GM23338 (cell line): ENCODE measurements at regions not wholly inside any gene's neighbourhood (a gene's known extent, or its start where the extent isn't known, plus 50 kb on each side); places are given as distances from the start of the nearest gene placed in this dataset.
A peak's percentile ranks its signal among the peaks of the same experiment; 100 is the strongest.

Experiments used
- ATAC-seq: fragments of 200-7000 bp; cut with Tn5 transposase; 3 replicates; pipeline ENCODE4 v1.9.1; 2020
- DNase-seq: peaks from one replicate; pipeline ENCODE4 v3.0.0-alpha.2; 2015; ENCODE audit warnings: low spot score
- H2AFZ ChIP-seq: fragments of 200-600 bp; sonication (generic); 2 replicates; pipeline ENCODE4 v1.8.0; 2016; ENCODE audit warnings: antibody characterized with exemption, mild to moderate bottlenecking, moderate library complexity
- H3F3A ChIP-seq: fragments of 200-600 bp; sonication (generic); replicated peaks from 2 replicates; pipeline ENCODE4 v1.8.0; 2017; ENCODE audit warnings: antibody characterized with exemption, mixed run types, low read depth
- H3K27ac ChIP-seq: fragments of 200-600 bp; sonication (generic); 2 replicates; pipeline ENCODE4 v1.6.1; 2016; ENCODE audit warnings: low read depth
- H3K27me3 ChIP-seq: fragments of 200-600 bp; sonication (generic); 2 replicates; pipeline ENCODE4 v1.8.0; 2016; ENCODE audit warnings: mild to moderate bottlenecking, mixed run types, moderate library complexity; ENCODE audit not compliant: insufficient read depth
- H3K36me3 ChIP-seq: fragments of 200-600 bp; sonication (generic); 2 replicates; pipeline ENCODE4 v1.8.0; 2016; ENCODE audit warnings: mild to moderate bottlenecking; ENCODE audit not compliant: insufficient read depth
- H3K4me1 ChIP-seq: fragments of 200-600 bp; sonication (generic); 2 replicates; pipeline ENCODE4 v1.8.0; 2016; ENCODE audit warnings: mild to moderate bottlenecking, moderate library complexity; ENCODE audit not compliant: insufficient read depth
- H3K4me2 ChIP-seq: fragments of 200-600 bp; sonication (generic); 2 replicates; pipeline ENCODE4 v1.7.1; 2017; ENCODE audit warnings: mixed run types
- H3K4me3 ChIP-seq: fragments of 200-600 bp; sonication (generic); 2 replicates; pipeline ENCODE4 v1.6.1; 2016; ENCODE audit warnings: mixed run types
- H3K79me2 ChIP-seq: fragments of 200-600 bp; sonication (generic); replicated peaks from 2 replicates; pipeline ENCODE4 v1.8.0; 2017; ENCODE audit warnings: mild to moderate bottlenecking; ENCODE audit not compliant: insufficient read depth
- H3K9me2 ChIP-seq: fragments of 200-600 bp; sonication (generic); 2 replicates; pipeline ENCODE4 v1.8.0; 2017; ENCODE audit not compliant: insufficient read depth
- H4K20me1 ChIP-seq: fragments of 200-600 bp; sonication (generic); replicated peaks from 2 replicates; pipeline ENCODE4 v1.8.0; 2017; ENCODE audit warnings: mild to moderate bottlenecking; ENCODE audit not compliant: insufficient read depth
- H3K27ac Mint-ChIP-seq: 2 replicates; pipeline ENCODE4 v1.8.0; 2020; ENCODE audit warnings: inconsistent platforms, mild to moderate bottlenecking, moderate library complexity, mixed read lengths
- H3K27me3 Mint-ChIP-seq: 3 replicates; pipeline ENCODE4 v1.8.0; 2022; ENCODE audit warnings: low read depth, mild to moderate bottlenecking, moderate library complexity, mixed read lengths, inconsistent platforms; ENCODE audit not compliant: insufficient read depth, poor library complexity
- H3K36me3 Mint-ChIP-seq: 3 replicates; pipeline ENCODE4 v1.8.0; 2021; ENCODE audit warnings: low read depth, mild to moderate bottlenecking, inconsistent platforms, moderate library complexity, mixed read lengths
- H3K4me1 Mint-ChIP-seq: 3 replicates; pipeline ENCODE4 v1.8.0; 2020; ENCODE audit warnings: mild to moderate bottlenecking, inconsistent platforms, mixed read lengths
- H3K4me3 Mint-ChIP-seq: 3 replicates; pipeline ENCODE4 v1.8.0; 2021; ENCODE audit warnings: moderate library complexity, mild to moderate bottlenecking, inconsistent platforms, mixed read lengths
- H3K9me3 Mint-ChIP-seq: 3 replicates; pipeline ENCODE4 v1.8.0; 2020; ENCODE audit warnings: moderate library complexity, mild to moderate bottlenecking, inconsistent platforms, mixed read lengths
- EZH2 ChIP-seq: fragments of 200-600 bp; sonication (generic); IDR thresholded peaks from one replicate; pipeline ENCODE4 v1.8.0; 2017; ENCODE audit warnings: antibody characterized with exemption, mild to moderate bottlenecking, low read depth; ENCODE audit not compliant: unreplicated experiment
- EZH2phosphoT487 ChIP-seq: fragments of 200-600 bp; sonication (generic); IDR thresholded peaks from one replicate; pipeline ENCODE4 v1.8.1; 2018; ENCODE audit warnings: antibody characterized with exemption; ENCODE audit not compliant: unreplicated experiment
- JUNB ChIP-seq: IDR thresholded peaks from one replicate; pipeline ENCODE4 v1.6.1; 2016; ENCODE audit warnings: antibody characterized with exemption; ENCODE audit not compliant: unreplicated experiment
- NANOG ChIP-seq: IDR thresholded peaks from 2 replicates; pipeline ENCODE4 v1.6.1; 2016; ENCODE audit warnings: antibody characterized with exemption, borderline replicate concordance
- POLR2AphosphoS5 ChIP-seq: IDR thresholded peaks from 2 replicates; pipeline ENCODE4 v1.6.1; 2016; ENCODE audit warnings: antibody characterized with exemption, low read depth
- STAT1 ChIP-seq: IDR thresholded peaks from one replicate; pipeline ENCODE4 v1.6.1; 2016; ENCODE audit warnings: antibody characterized with exemption; ENCODE audit not compliant: unreplicated experiment
- ZNF331 ChIP-seq: fragments of 250-450 bp; sonication (Bioruptor Pico); IDR thresholded peaks from 2 replicates; pipeline ENCODE4 v1.5.0; 2020; ENCODE audit warnings: low read depth, mild to moderate bottlenecking, moderate library complexity
- TF ChIP-seq, protein P1 (sequence below): fragments of 250-450 bp; sonication (Bioruptor Pico); IDR thresholded peaks from 2 replicates; pipeline ENCODE4 v1.5.0; 2020; ENCODE audit warnings: mild to moderate bottlenecking, moderate library complexity
- TF ChIP-seq, protein P2 (sequence below): IDR thresholded peaks from 2 replicates; pipeline ENCODE4 v1.6.1; 2016; ENCODE audit warnings: antibody characterized with exemption
- TF ChIP-seq, protein P3 (sequence below), 2 experiments: fragments of 200-600 bp in 1 of 2; sonication (generic) in 1 of 2; conservative IDR thresholded peaks; 2 replicates each; pipeline versions ENCODE4 v1.5.1 to v1.6.1; 2016 to 2017; ENCODE audit warnings: antibody characterized with exemption in 2 of 2, low read depth in 2 of 2, mild to moderate bottlenecking in 2 of 2, moderate library complexity in 1 of 2

GRCh38 chr2:38430196-38430595, 53.1 kb upstream of the ATL2 start:
- Histone ChIP-seq H3K36me3 (no peaks in the 10 kb centered on the region), H3K27ac (no peak overlapping the region), H4K20me1 (no peaks in the 10 kb centered on the region), H3K4me1 (peaks cover 42% of the 10 kb centered on the region), H3K4me3 (no peak overlapping the region), H3K27me3 (no peaks in the 10 kb centered on the region), H3F3A (no peaks in the 10 kb centered on the region), H3K4me2 (0 out of 2 replicates have a peak overlapping the region, but pooled peaks have one; percentile 57), H3K9me2 (peaks cover 3% of the 10 kb centered on the region; the same call in 1 of the 2 replicates), H3K79me2 (no peaks in the 10 kb centered on the region), H2AFZ (peak overlapping the region; percentile 88)
- no peak for DNase-seq
- Mint-ChIP-seq H3K36me3 (0 out of 3 replicates have a peak, but pooled peaks cover 2% of the 10 kb centered on the region), H3K27me3 (peaks cover 3% of the 10 kb centered on the region), H3K4me1 (peaks cover 48% of the 10 kb centered on the region), H3K27ac (no peak overlapping the region), H3K4me3 (no peak overlapping the region), H3K9me3 (peaks cover 8% of the 10 kb centered on the region)
- TF ChIP-seq, protein P1, sequence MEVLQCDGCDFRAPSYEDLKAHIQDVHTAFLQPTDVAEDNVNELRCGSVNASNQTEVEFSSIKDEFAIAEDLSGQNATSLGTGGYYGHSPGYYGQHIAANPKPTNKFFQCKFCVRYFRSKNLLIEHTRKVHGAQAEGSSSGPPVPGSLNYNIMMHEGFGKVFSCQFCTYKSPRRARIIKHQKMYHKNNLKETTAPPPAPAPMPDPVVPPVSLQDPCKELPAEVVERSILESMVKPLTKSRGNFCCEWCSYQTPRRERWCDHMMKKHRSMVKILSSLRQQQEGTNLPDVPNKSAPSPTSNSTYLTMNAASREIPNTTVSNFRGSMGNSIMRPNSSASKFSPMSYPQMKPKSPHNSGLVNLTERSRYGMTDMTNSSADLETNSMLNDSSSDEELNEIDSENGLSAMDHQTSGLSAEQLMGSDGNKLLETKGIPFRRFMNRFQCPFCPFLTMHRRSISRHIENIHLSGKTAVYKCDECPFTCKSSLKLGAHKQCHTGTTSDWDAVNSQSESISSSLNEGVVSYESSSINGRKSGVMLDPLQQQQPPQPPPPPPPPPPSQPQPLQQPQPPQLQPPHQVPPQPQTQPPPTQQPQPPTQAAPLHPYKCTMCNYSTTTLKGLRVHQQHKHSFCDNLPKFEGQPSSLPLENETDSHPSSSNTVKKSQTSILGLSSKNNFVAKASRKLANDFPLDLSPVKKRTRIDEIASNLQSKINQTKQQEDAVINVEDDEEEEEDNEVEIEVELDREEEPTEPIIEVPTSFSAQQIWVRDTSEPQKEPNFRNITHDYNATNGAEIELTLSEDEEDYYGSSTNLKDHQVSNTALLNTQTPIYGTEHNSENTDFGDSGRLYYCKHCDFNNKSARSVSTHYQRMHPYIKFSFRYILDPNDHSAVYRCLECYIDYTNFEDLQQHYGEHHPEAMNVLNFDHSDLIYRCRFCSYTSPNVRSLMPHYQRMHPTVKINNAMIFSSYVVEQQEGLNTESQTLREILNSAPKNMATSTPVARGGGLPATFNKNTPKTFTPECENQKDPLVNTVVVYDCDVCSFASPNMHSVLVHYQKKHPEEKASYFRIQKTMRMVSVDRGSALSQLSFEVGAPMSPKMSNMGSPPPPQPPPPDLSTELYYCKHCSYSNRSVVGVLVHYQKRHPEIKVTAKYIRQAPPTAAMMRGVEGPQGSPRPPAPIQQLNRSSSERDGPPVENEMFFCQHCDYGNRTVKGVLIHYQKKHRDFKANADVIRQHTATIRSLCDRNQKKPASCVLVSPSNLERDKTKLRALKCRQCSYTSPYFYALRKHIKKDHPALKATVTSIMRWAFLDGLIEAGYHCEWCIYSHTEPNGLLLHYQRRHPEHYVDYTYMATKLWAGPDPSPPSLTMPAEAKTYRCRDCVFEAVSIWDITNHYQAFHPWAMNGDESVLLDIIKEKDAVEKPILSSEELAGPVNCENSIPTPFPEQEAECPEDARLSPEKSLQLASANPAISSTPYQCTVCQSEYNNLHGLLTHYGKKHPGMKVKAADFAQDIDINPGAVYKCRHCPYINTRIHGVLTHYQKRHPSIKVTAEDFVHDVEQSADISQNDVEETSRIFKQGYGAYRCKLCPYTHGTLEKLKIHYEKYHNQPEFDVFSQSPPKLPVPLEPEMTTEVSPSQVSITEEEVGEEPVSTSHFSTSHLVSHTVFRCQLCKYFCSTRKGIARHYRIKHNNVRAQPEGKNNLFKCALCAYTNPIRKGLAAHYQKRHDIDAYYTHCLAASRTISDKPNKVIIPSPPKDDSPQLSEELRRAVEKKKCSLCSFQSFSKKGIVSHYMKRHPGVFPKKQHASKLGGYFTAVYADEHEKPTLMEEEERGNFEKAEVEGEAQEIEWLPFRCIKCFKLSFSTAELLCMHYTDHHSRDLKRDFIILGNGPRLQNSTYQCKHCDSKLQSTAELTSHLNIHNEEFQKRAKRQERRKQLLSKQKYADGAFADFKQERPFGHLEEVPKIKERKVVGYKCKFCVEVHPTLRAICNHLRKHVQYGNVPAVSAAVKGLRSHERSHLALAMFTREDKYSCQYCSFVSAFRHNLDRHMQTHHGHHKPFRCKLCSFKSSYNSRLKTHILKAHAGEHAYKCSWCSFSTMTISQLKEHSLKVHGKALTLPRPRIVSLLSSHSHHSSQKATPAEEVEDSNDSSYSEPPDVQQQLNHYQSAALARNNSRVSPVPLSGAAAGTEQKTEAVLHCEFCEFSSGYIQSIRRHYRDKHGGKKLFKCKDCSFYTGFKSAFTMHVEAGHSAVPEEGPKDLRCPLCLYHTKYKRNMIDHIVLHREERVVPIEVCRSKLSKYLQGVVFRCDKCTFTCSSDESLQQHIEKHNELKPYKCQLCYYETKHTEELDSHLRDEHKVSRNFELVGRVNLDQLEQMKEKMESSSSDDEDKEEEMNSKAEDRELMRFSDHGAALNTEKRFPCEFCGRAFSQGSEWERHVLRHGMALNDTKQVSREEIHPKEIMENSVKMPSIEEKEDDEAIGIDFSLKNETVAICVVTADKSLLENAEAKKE (CRISPR knock-in tag) = no peak
- no peak for TF ChIP-seq ZNF331 (CRISPR knock-in tag)
- no peak for TF ChIP-seq NANOG
- TF ChIP-seq, protein P2, sequence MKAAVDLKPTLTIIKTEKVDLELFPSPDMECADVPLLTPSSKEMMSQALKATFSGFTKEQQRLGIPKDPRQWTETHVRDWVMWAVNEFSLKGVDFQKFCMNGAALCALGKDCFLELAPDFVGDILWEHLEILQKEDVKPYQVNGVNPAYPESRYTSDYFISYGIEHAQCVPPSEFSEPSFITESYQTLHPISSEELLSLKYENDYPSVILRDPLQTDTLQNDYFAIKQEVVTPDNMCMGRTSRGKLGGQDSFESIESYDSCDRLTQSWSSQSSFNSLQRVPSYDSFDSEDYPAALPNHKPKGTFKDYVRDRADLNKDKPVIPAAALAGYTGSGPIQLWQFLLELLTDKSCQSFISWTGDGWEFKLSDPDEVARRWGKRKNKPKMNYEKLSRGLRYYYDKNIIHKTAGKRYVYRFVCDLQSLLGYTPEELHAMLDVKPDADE = no peak
- no peak for TF ChIP-seq JUNB
- TF ChIP-seq EZH2phosphoT487 = no peak
- TF ChIP-seq POLR2AphosphoS5 = no peak
- TF ChIP-seq STAT1 = no peak
- TF ChIP-seq, protein P3, sequence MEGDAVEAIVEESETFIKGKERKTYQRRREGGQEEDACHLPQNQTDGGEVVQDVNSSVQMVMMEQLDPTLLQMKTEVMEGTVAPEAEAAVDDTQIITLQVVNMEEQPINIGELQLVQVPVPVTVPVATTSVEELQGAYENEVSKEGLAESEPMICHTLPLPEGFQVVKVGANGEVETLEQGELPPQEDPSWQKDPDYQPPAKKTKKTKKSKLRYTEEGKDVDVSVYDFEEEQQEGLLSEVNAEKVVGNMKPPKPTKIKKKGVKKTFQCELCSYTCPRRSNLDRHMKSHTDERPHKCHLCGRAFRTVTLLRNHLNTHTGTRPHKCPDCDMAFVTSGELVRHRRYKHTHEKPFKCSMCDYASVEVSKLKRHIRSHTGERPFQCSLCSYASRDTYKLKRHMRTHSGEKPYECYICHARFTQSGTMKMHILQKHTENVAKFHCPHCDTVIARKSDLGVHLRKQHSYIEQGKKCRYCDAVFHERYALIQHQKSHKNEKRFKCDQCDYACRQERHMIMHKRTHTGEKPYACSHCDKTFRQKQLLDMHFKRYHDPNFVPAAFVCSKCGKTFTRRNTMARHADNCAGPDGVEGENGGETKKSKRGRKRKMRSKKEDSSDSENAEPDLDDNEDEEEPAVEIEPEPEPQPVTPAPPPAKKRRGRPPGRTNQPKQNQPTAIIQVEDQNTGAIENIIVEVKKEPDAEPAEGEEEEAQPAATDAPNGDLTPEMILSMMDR (conservative IDR thresholded peaks at IDR 0.05; ENCODE audit: low read depth in 2 of 2) = no peak
- no peak for TF ChIP-seq EZH2
- no peak for ATAC-seq
